ENCODE measurements at regions not wholly inside any gene's neighbourhood (a gene's known extent, or its start where the extent isn't known, plus 50 kb on each side); places are given as distances from the start of the nearest gene placed in this dataset.

DNA sequence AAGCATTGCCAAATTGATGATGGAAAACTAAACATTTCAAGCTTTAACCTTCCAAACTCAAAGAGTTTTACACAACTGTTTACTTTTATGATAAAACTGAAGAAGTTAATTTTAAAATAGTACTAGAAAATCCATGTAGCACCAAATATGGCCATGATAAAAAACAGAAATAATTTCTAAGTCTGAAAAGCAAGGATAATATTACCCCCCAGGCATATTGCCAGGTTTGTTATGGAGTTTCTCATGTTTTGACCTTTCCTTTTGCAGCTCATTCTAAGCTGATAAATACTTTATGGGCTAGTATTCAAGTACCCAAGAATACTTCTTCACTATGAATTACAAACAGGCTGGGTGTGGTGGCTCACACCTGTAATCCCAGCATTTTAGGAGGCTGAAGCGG, 209.9 kb upstream of the ZFP64 start:
- no peak for DNase-seq (ENCODE audit: low read depth in 2 of 2)
- H3K4me2 ChIP-seq (ENCODE audit: extremely low read depth, insufficient read depth, low read length) = no peak overlapping the region
- no peak for TF ChIP-seq EZH2 (IDR thresholded peaks at IDR 0.05; ENCODE audit: low read length, missing control alignments)
- TF ChIP-seq, protein P1, sequence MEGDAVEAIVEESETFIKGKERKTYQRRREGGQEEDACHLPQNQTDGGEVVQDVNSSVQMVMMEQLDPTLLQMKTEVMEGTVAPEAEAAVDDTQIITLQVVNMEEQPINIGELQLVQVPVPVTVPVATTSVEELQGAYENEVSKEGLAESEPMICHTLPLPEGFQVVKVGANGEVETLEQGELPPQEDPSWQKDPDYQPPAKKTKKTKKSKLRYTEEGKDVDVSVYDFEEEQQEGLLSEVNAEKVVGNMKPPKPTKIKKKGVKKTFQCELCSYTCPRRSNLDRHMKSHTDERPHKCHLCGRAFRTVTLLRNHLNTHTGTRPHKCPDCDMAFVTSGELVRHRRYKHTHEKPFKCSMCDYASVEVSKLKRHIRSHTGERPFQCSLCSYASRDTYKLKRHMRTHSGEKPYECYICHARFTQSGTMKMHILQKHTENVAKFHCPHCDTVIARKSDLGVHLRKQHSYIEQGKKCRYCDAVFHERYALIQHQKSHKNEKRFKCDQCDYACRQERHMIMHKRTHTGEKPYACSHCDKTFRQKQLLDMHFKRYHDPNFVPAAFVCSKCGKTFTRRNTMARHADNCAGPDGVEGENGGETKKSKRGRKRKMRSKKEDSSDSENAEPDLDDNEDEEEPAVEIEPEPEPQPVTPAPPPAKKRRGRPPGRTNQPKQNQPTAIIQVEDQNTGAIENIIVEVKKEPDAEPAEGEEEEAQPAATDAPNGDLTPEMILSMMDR (conservative IDR thresholded peaks at IDR 0.05 in 1 of 2, IDR thresholded peaks at IDR 0.05 in 1 of 2; ENCODE audit: low read depth in 1 of 2, low read length in 2 of 2) = no peak
- H3K9me3 ChIP-seq (ENCODE audit: control insufficient read depth, insufficient read depth, low read depth, low read length) = no peaks in the 10 kb centered on the region
- H3K4me3 ChIP-seq (replicated peaks in 1 of 4; ENCODE audit: control extremely low read depth in 1 of 4, insufficient read depth in 1 of 4, low read depth in 3 of 4, low read length in 4 of 4) = no peak overlapping the region
- no peaks in the 10 kb centered on the region for H4K20me1 ChIP-seq (ENCODE audit: control insufficient read depth, extremely low read depth, insufficient read depth, low read length)
- no peaks in the 10 kb centered on the region for H3K4me1 ChIP-seq (ENCODE audit: control insufficient read depth, extremely low read depth, insufficient read depth, low read length)
- no peak overlapping the region for H2AFZ ChIP-seq (ENCODE audit: low read length)
- no peaks in the 10 kb centered on the region for H3K27me3 ChIP-seq (ENCODE audit: control insufficient read depth, insufficient read depth, low read length)
- no peak overlapping the region for H3K9ac ChIP-seq (ENCODE audit: insufficient read depth, low read length)
- H3K79me2 ChIP-seq (ENCODE audit: control insufficient read depth, insufficient read depth, low read length) = no peaks in the 10 kb centered on the region
- H3K27ac ChIP-seq (ENCODE audit: insufficient read depth, low read length) = no peak overlapping the region
- no peaks in the 10 kb centered on the region for H3K36me3 ChIP-seq (ENCODE audit: control insufficient read depth, insufficient read depth, low read length)

DNA sequence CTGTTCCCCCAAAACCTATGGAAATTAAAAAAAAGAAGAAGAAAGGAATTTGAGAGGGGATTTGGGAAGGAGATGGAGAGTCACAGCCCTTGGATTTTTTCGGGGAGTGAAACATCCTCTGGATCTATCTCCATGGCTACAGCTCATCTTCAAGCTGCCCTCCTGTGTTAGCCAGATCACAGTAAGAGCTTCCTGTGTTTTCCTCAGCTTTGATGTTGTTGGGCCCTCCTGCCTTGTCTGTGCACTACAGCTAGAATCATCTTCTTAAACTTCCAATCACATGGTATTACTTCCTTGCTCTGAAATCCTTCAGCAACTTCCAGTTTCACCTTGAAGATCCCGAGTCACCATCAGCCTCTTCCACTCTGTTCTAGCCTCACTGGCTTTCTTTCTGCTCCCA, 207.8 kb upstream of the ZFP64 start:
- Histone ChIP-seq H2AFZ (ENCODE audit: low read length) (no peak overlapping the region), H3K4me1 (ENCODE audit: control insufficient read depth, extremely low read depth, insufficient read depth, low read length) (no peaks in the 10 kb centered on the region)

GRCh38 chr20:52389606-52390005, 198.0 kb upstream of the ZFP64 start:
- H3K36me3 ChIP-seq (ENCODE audit: control insufficient read depth, insufficient read depth, low read length) = no peaks in the 10 kb centered on the region
- H3K27me3 ChIP-seq (ENCODE audit: control insufficient read depth, insufficient read depth, low read length) = no peaks in the 10 kb centered on the region
- H2AFZ ChIP-seq (ENCODE audit: low read length) = no peak overlapping the region
- H3K9ac ChIP-seq (ENCODE audit: insufficient read depth, low read length) = no peak overlapping the region
- no peak for TF ChIP-seq EZH2 (IDR thresholded peaks at IDR 0.05; ENCODE audit: low read length, missing control alignments)
- TF ChIP-seq, protein P1 (conservative IDR thresholded peaks at IDR 0.05 in 1 of 2, IDR thresholded peaks at IDR 0.05 in 1 of 2; ENCODE audit: low read depth in 1 of 2, low read length in 2 of 2) = no peak
- no peak for DNase-seq (ENCODE audit: low read depth in 2 of 2)
- H3K4me2 ChIP-seq (ENCODE audit: extremely low read depth, insufficient read depth, low read length) = no peak overlapping the region
- no peaks in the 10 kb centered on the region for H3K79me2 ChIP-seq (ENCODE audit: control insufficient read depth, insufficient read depth, low read length)
- H3K27ac ChIP-seq (ENCODE audit: insufficient read depth, low read length) = no peak overlapping the region
- H3K9me3 ChIP-seq (ENCODE audit: control insufficient read depth, insufficient read depth, low read depth, low read length) = no peaks in the 10 kb centered on the region
- no peak overlapping the region for H3K4me3 ChIP-seq (replicated peaks in 1 of 4; ENCODE audit: control extremely low read depth in 1 of 4, insufficient read depth in 1 of 4, low read depth in 3 of 4, low read length in 4 of 4)
- H3K4me1 ChIP-seq (ENCODE audit: control insufficient read depth, extremely low read depth, insufficient read depth, low read length) = no peaks in the 10 kb centered on the region
- no peaks in the 10 kb centered on the region for H4K20me1 ChIP-seq (ENCODE audit: control insufficient read depth, extremely low read depth, insufficient read depth, low read length)

More for the DNA sequence above, 207.8 kb upstream of the ZFP64 start:
- no peaks in the 10 kb centered on the region for H4K20me1 ChIP-seq (ENCODE audit: control insufficient read depth, extremely low read depth, insufficient read depth, low read length)
- H3K27ac ChIP-seq (ENCODE audit: insufficient read depth, low read length) = no peak overlapping the region
- DNase-seq (ENCODE audit: low read depth in 2 of 2) = no peak
- H3K27me3 ChIP-seq (ENCODE audit: control insufficient read depth, insufficient read depth, low read length) = no peaks in the 10 kb centered on the region
- no peaks in the 10 kb centered on the region for H3K79me2 ChIP-seq (ENCODE audit: control insufficient read depth, insufficient read depth, low read length)
- no peak overlapping the region for H3K4me2 ChIP-seq (ENCODE audit: extremely low read depth, insufficient read depth, low read length)
- no peak overlapping the region for H3K9ac ChIP-seq (ENCODE audit: insufficient read depth, low read length)
- no peak overlapping the region for H3K4me3 ChIP-seq (replicated peaks in 1 of 4; ENCODE audit: control extremely low read depth in 1 of 4, insufficient read depth in 1 of 4, low read depth in 3 of 4, low read length in 4 of 4)
- no peak for TF ChIP-seq EZH2 (IDR thresholded peaks at IDR 0.05; ENCODE audit: low read length, missing control alignments)
- TF ChIP-seq, protein P1 (conservative IDR thresholded peaks at IDR 0.05 in 1 of 2, IDR thresholded peaks at IDR 0.05 in 1 of 2; ENCODE audit: low read depth in 1 of 2, low read length in 2 of 2) = no peak
- no peaks in the 10 kb centered on the region for H3K9me3 ChIP-seq (ENCODE audit: control insufficient read depth, insufficient read depth, low read depth, low read length)
- no peaks in the 10 kb centered on the region for H3K36me3 ChIP-seq (ENCODE audit: control insufficient read depth, insufficient read depth, low read length)
